Uterus (tissue), 2 donors: ENCODE measurements at regions not wholly inside any gene's neighbourhood (a gene's known extent, or its start where the extent isn't known, plus 50 kb on each side); places are given as distances from the start of the nearest gene placed in this dataset.

Experiments
- POLR2A ChIP-seq, 2 donors: fragments of 450-650 bp; IDR thresholded peaks; one replicate each; pipeline ENCODE4 v1.6.1; 2016; ENCODE audit warnings: antibody characterized with exemption in 2 of 2, mild to moderate bottlenecking in 1 of 2, moderate library complexity in 1 of 2
- TF ChIP-seq, protein P1 (sequence below), 4 experiments: fragments of 200-600 bp in 2 of 4; fragments of 450-650 bp in 2 of 4; sonication (generic) in 2 of 4; IDR thresholded peaks; one replicate each; pipeline ENCODE4 v1.5.1; 2016 to 2019; ENCODE audit warnings: antibody characterized with exemption in 4 of 4, mild to moderate bottlenecking in 2 of 4, moderate library complexity in 1 of 4

GRCh38 chr3:34145796-34146195, 347.4 kb downstream of the PDCD6IP start:
- TF ChIP-seq POLR2A (IDR thresholded peaks at IDR 0.05), result no peak
- TF ChIP-seq, protein P1, sequence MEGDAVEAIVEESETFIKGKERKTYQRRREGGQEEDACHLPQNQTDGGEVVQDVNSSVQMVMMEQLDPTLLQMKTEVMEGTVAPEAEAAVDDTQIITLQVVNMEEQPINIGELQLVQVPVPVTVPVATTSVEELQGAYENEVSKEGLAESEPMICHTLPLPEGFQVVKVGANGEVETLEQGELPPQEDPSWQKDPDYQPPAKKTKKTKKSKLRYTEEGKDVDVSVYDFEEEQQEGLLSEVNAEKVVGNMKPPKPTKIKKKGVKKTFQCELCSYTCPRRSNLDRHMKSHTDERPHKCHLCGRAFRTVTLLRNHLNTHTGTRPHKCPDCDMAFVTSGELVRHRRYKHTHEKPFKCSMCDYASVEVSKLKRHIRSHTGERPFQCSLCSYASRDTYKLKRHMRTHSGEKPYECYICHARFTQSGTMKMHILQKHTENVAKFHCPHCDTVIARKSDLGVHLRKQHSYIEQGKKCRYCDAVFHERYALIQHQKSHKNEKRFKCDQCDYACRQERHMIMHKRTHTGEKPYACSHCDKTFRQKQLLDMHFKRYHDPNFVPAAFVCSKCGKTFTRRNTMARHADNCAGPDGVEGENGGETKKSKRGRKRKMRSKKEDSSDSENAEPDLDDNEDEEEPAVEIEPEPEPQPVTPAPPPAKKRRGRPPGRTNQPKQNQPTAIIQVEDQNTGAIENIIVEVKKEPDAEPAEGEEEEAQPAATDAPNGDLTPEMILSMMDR (IDR thresholded peaks at IDR 0.05), result no peak
